ENCODE measurements at regions not wholly inside any gene's neighbourhood (a gene's known extent, or its start where the extent isn't known, plus 50 kb on each side); places are given as distances from the start of the nearest gene placed in this dataset.

DNA sequence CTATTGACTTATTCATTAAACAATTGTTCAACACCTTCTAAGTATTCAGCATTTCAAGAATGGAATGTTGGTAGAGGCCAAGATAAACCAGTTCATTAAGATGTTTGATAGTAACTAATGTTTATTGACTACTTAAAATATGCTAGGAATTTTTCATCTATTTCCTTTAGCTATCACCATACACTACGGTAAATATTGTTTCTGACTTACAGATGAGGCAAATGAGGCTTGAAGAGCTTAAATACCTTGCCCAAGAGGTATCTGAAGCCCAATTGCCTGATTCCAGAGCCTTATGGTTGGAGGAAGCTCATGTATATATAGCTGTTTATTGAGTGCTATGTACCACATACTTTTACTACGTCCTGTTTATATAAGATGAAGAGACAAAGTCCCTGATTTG is 286.2 kb downstream of the NDFIP2 start:
- ATAC-seq (ENCODE audit: low FRiP score in 2 of 2): no peak
- TF ChIP-seq POLR2AphosphoS5 (IDR thresholded peaks at IDR 0.05) (no peak), POLR2A (IDR thresholded peaks at IDR 0.05) (no peak), EP300 (IDR thresholded peaks at IDR 0.05) (no peak)
- TF ChIP-seq, protein P1, sequence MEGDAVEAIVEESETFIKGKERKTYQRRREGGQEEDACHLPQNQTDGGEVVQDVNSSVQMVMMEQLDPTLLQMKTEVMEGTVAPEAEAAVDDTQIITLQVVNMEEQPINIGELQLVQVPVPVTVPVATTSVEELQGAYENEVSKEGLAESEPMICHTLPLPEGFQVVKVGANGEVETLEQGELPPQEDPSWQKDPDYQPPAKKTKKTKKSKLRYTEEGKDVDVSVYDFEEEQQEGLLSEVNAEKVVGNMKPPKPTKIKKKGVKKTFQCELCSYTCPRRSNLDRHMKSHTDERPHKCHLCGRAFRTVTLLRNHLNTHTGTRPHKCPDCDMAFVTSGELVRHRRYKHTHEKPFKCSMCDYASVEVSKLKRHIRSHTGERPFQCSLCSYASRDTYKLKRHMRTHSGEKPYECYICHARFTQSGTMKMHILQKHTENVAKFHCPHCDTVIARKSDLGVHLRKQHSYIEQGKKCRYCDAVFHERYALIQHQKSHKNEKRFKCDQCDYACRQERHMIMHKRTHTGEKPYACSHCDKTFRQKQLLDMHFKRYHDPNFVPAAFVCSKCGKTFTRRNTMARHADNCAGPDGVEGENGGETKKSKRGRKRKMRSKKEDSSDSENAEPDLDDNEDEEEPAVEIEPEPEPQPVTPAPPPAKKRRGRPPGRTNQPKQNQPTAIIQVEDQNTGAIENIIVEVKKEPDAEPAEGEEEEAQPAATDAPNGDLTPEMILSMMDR (IDR thresholded peaks at IDR 0.05): no peak
- no peaks in the 10 kb centered on the region for H3K4me1 ChIP-seq
- no peaks in the 10 kb centered on the region for H3K9me3 ChIP-seq
- 40 to 42% methylated on average over 2 of the region's 2 CpGs for WGBS, 2 donors
- no peaks in the 10 kb centered on the region for H3K36me3 ChIP-seq
- H3K4me3 ChIP-seq: no peak overlapping the region
- no peaks in the 10 kb centered on the region for H3K27me3 ChIP-seq
- no peak for DNase-seq
- no peak overlapping the region for H3K27ac ChIP-seq

DNA sequence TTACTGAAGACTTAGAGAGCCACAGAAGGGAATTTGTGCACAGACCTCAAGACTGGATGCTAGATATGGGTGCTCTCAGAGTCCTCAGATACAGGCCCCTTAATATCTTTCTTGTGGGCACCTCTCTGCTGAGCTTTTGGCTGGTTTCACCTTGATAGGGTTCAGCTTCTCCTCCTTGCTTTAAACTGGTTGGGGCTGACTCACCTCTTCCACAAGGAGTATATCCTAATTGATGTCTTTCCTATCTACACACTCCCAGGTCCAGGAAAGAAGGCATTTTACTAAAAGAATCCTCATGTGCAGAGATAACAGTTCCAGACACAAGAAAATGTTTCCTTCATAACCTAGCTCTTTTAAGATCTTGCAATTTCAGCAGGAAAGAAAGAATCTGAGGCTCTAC is 284.4 kb downstream of the NDFIP2 start:
- DNase-seq (no peak), ATAC-seq (ENCODE audit: low FRiP score in 2 of 2) (no peak)
- H3K4me1 ChIP-seq: no peaks in the 10 kb centered on the region
- no peaks in the 10 kb centered on the region for H3K27me3 ChIP-seq
- H3K27ac ChIP-seq: no peak overlapping the region
- no peaks in the 10 kb centered on the region for H3K36me3 ChIP-seq
- no peaks in the 10 kb centered on the region for H3K9me3 ChIP-seq
- TF ChIP-seq, protein P1 (IDR thresholded peaks at IDR 0.05): no peak
- TF ChIP-seq POLR2AphosphoS5 (IDR thresholded peaks at IDR 0.05) (no peak), POLR2A (IDR thresholded peaks at IDR 0.05) (no peak), EP300 (IDR thresholded peaks at IDR 0.05) (no peak)
- no peak overlapping the region for H3K4me3 ChIP-seq

DNA sequence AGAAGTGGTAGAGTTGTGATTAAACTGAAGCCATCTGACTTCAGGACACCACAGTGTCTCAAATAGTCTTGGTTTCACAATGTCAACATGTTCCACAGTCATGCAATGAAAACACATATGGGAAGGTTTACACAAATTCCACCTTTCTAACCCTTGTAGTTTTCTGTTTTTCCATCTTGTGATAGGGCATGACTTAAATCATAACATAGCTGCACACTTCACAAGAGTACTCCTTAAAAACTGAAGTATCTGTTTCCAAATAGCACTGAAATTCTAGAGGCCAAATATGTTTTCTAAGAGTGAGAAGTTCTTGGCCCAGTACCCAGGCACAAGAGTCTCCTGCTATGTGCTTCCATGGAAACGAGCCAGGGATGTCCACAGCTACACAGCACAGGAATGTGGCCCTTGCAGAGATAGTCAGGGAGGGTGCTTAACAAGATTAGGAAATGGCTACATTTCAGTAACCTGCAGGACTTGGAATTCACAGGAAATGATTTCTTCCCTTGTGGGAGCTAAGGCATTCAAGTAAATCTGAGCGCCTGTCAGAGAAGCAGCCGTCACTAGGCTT is 269.1 kb downstream of the NDFIP2 start:
- no peaks in the 10 kb centered on the region for H3K27me3 ChIP-seq
- peak overlapping the region in 1 of 4 donors; percentile 34 for H3K27ac ChIP-seq
- peaks cover 8 to 18% (median 11%) of the 10 kb centered on the region in 4 donors for H3K4me1 ChIP-seq
- H3K9me3 ChIP-seq: no peaks in the 10 kb centered on the region
- ATAC-seq (ENCODE audit: low FRiP score in 2 of 2): peak; percentile 93 to 95
- TF ChIP-seq POLR2A (IDR thresholded peaks at IDR 0.05) (no peak), POLR2AphosphoS5 (IDR thresholded peaks at IDR 0.05) (peak in 1 of 2 donors; percentile 50), EP300 (IDR thresholded peaks at IDR 0.05) (peak in 3 of 4 donors; percentile 23 to 76 (median 27))
- TF ChIP-seq, protein P1 (IDR thresholded peaks at IDR 0.05): no peak
- peak in 1 of 2 donors; percentile 66 for DNase-seq
- H3K4me3 ChIP-seq: no peak overlapping the region
- 23 to 33% methylated on average over 3 of the region's 3 CpGs for WGBS, 2 donors
- no peaks in the 10 kb centered on the region for H3K36me3 ChIP-seq

DNA sequence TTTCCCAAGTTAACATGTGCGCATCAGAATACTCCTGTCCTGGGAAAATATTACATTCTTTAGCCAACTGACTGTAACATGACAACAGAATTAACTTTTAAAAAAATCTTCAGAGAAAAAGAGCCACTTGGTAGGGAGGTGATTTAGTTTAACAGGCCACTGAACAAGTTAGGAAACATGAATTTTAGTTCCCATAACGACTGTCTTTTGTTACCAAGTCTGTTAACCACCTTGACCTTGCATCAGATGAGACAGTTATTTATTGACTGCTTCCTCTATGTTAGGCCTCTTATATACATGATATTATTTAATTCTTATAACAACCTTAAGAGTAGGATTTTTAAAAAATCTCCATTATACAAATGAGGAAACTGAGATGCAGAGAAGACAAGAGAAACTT is 268.6 kb downstream of the NDFIP2 start:
- H3K27ac ChIP-seq: peak overlapping the region in 1 of 4 donors; percentile 34
- no peaks in the 10 kb centered on the region for H3K9me3 ChIP-seq
- H3K4me3 ChIP-seq: no peak overlapping the region
- DNase-seq: no peak
- no peaks in the 10 kb centered on the region for H3K36me3 ChIP-seq
- peaks cover 8 to 18% (median 11%) of the 10 kb centered on the region in 4 donors for H3K4me1 ChIP-seq
- H3K27me3 ChIP-seq: no peaks in the 10 kb centered on the region
- 58 to 61% methylated on average over 2 of the region's 2 CpGs for WGBS, 2 donors
- TF ChIP-seq POLR2A (IDR thresholded peaks at IDR 0.05) (no peak), POLR2AphosphoS5 (IDR thresholded peaks at IDR 0.05) (no peak), EP300 (IDR thresholded peaks at IDR 0.05) (no peak)
- TF ChIP-seq, protein P1 (IDR thresholded peaks at IDR 0.05): no peak
- no peak for ATAC-seq (ENCODE audit: low FRiP score in 2 of 2)

DNA sequence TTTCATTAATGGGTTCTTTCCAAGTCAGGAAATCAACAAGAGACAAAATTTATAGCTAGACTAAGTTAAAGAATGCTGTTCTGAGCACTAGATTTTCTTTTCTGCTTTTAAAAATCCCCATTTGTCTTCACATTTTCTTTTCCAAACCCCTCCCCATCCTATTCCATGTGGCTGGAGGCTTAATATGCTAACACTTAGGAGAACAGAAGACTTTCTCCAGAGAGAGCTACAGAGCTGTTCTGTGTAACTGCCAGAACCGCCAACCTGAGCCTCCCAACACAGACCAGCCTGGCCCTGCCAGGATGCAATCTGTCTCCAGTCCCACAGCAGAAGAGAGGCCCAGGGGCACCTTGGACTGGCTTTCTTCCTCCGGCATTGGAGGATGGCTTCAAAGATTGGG is 264.1 kb downstream of the NDFIP2 start:
- Histone ChIP-seq H3K27ac (no peak overlapping the region), H3K27me3 (no peaks in the 10 kb centered on the region), H3K4me1 (peaks cover 3 to 11% (median 8%) of the 10 kb centered on the region in 4 donors), H3K36me3 (no peaks in the 10 kb centered on the region), H3K4me3 (no peak overlapping the region), H3K9me3 (no peaks in the 10 kb centered on the region)
- 48 to 58% methylated on average over 2 of the region's 2 CpGs for WGBS, 2 donors
- no peak for DNase-seq
- no peak for TF ChIP-seq POLR2AphosphoS5 (IDR thresholded peaks at IDR 0.05)
- TF ChIP-seq POLR2A (IDR thresholded peaks at IDR 0.05): no peak
- TF ChIP-seq EP300 (IDR thresholded peaks at IDR 0.05): no peak
- TF ChIP-seq, protein P1 (IDR thresholded peaks at IDR 0.05): no peak
- no peak for ATAC-seq (ENCODE audit: low FRiP score in 2 of 2)
